ENCODE measurements at regions not wholly inside any gene's neighbourhood (a gene's known extent, or its start where the extent isn't known, plus 50 kb on each side); places are given as distances from the start of the nearest gene placed in this dataset.

GRCh38 chr5:9739135-9739534 is 109.0 kb upstream of the TAS2R1 start (continued):
- no peak for TF ChIP-seq ZNF19 (tag by site-specific recombination; IDR thresholded peaks at IDR 0.05; ENCODE audit: low read depth)

- ChIA-PET POLR2A (no interaction called here), CTCF (no interaction called here)
- Histone ChIP-seq H3K27ac (ENCODE audit: extremely low read depth, low read depth, low read length) (no peak overlapping the region), H3K9me3 (ENCODE audit: control insufficient read depth, insufficient read depth, low read depth, low read length) (no peaks in the 10 kb centered on the region), H3K4me3 (ENCODE audit: low read depth, low read length) (no peak overlapping the region), H3K4me1 (ENCODE audit: control insufficient read depth, insufficient read depth, low read length) (no peaks in the 10 kb centered on the region), H3K36me3 (ENCODE audit: control insufficient read depth in 2 of 2, insufficient read depth in 1 of 2, low read length in 2 of 2) (no peaks in the 10 kb centered on the region)
- TF ChIP-seq ZNF133 (tag by site-specific recombination; IDR thresholded peaks at IDR 0.05) (no peak), ZNF670 (tag by site-specific recombination; IDR thresholded peaks at IDR 0.05; ENCODE audit: low read depth) (no peak), ZNF223 (tag by site-specific recombination; IDR thresholded peaks at IDR 0.05) (no peak), ZBTB44 (tag by site-specific recombination; IDR thresholded peaks at IDR 0.05) (no peak), ZFP37 (tag by site-specific recombination; IDR thresholded peaks at IDR 0.05) (no peak), SCRT1 (tag by site-specific recombination; IDR thresholded peaks at IDR 0.05; ENCODE audit: borderline replicate concordance) (no peak)
Measured at GRCh38 chr5:9737265-9737664, 107.1 kb upstream of the TAS2R1 start.

- ChIA-PET POLR2A (no interaction called here), CTCF (interaction anchor here (0.7 kb wide), 1 partner anchor 250 kb away, joined by 7 read pairs; no protein-coding TSS in a partner anchor)
- Histone ChIP-seq H3K9me3 (ENCODE audit: control insufficient read depth, insufficient read depth, low read depth, low read length) (no peaks in the 10 kb centered on the region), H3K4me1 (ENCODE audit: control insufficient read depth, insufficient read depth, low read length) (no peaks in the 10 kb centered on the region), H3K4me3 (ENCODE audit: low read depth, low read length) (no peak overlapping the region), H3K36me3 (ENCODE audit: control insufficient read depth in 2 of 2, insufficient read depth in 1 of 2, low read length in 2 of 2) (no peaks in the 10 kb centered on the region), H3K27ac (ENCODE audit: extremely low read depth, low read depth, low read length) (no peak overlapping the region)
- no peak for TF ChIP-seq ZBTB6 (tag by site-specific recombination; IDR thresholded peaks at IDR 0.05)
- TF ChIP-seq YY2 (tag by site-specific recombination; IDR thresholded peaks at IDR 0.05), result no peak
- TF ChIP-seq ZNF529 (tag by site-specific recombination; IDR thresholded peaks at IDR 0.05; ENCODE audit: insufficient replicate concordance), result no peak
- TF ChIP-seq ZFP37 (tag by site-specific recombination; IDR thresholded peaks at IDR 0.05), result no peak
- no peak for TF ChIP-seq ZNF521 (tag by site-specific recombination; IDR thresholded peaks at IDR 0.05)
Measured at GRCh38 chr5:9733486-9733885, 103.3 kb upstream of the TAS2R1 start.

- Histone ChIP-seq H3K27ac (ENCODE audit: extremely low read depth, low read depth, low read length) (no peak overlapping the region), H3K9me3 (ENCODE audit: control insufficient read depth, insufficient read depth, low read depth, low read length) (no peaks in the 10 kb centered on the region), H3K4me1 (ENCODE audit: control insufficient read depth, insufficient read depth, low read length) (no peaks in the 10 kb centered on the region), H3K36me3 (ENCODE audit: control insufficient read depth in 2 of 2, insufficient read depth in 1 of 2, low read length in 2 of 2) (no peaks in the 10 kb centered on the region), H3K4me3 (ENCODE audit: low read depth, low read length) (no peak overlapping the region)
- ChIA-PET CTCF (no interaction called here), POLR2A (no interaction called here)
- TF ChIP-seq ZNF623 (tag by site-specific recombination; IDR thresholded peaks at IDR 0.05) (no peak), ZNF837 (tag by site-specific recombination; IDR thresholded peaks at IDR 0.05) (no peak), ZNF10 (tag by site-specific recombination; IDR thresholded peaks at IDR 0.05) (no peak), ZNF704 (tag by site-specific recombination; IDR thresholded peaks at IDR 0.05) (no peak), PRDM2 (tag by site-specific recombination; IDR thresholded peaks at IDR 0.05; ENCODE audit: borderline replicate concordance) (no peak), ZSCAN23 (tag by site-specific recombination; IDR thresholded peaks at IDR 0.05) (no peak)
Measured at GRCh38 chr5:9731159-9731558, 101.0 kb upstream of the TAS2R1 start.

All from HEK293 (cell line).